Omental fat pad (tissue), 3 donors: ENCODE measurements at regions not wholly inside any gene's neighbourhood (a gene's known extent, or its start where the extent isn't known, plus 50 kb on each side); places are given as distances from the start of the nearest gene placed in this dataset.

Source experiments
- ATAC-seq: fragments of 150-250 bp; one replicate; pipeline ENCODE4 v1.9.1; 2016; ENCODE audit warnings: mild to moderate bottlenecking, moderate library complexity; ENCODE audit not compliant: low FRiP score
- DNase-seq: peaks from one replicate; pipeline ENCODE4 v3.0.0-alpha.2; 2019; ENCODE audit warnings: low spot score
- TF ChIP-seq, protein P1 (sequence below), 3 donors: fragments of 450-650 bp; IDR thresholded peaks; one replicate each; pipeline ENCODE4 v1.5.1; 2016 to 2017; ENCODE audit warnings: antibody characterized with exemption in 3 of 3, mild to moderate bottlenecking in 3 of 3, moderate library complexity in 2 of 3

DNA sequence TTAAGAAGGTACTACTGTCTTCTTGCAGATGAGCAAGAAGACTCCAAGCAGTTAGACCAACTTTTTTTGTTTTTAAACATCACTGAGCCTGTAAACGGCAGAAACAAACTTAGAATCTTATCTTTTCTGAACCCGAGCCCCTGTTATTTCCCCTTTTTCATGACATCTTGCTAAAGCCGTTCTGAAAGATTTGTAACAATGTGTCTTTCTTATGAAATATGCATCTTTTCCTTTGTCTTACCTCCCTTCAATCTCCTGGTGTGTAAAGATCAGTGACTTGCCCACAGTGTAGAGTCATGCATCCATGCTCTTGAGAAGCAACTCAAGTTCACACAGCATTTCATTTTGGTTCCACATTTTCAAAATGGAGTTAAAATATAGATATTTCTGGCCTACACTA is 288.8 kb upstream of the CELF4 start:
- ATAC-seq (no peak), DNase-seq (no peak)
- TF ChIP-seq, protein P1, sequence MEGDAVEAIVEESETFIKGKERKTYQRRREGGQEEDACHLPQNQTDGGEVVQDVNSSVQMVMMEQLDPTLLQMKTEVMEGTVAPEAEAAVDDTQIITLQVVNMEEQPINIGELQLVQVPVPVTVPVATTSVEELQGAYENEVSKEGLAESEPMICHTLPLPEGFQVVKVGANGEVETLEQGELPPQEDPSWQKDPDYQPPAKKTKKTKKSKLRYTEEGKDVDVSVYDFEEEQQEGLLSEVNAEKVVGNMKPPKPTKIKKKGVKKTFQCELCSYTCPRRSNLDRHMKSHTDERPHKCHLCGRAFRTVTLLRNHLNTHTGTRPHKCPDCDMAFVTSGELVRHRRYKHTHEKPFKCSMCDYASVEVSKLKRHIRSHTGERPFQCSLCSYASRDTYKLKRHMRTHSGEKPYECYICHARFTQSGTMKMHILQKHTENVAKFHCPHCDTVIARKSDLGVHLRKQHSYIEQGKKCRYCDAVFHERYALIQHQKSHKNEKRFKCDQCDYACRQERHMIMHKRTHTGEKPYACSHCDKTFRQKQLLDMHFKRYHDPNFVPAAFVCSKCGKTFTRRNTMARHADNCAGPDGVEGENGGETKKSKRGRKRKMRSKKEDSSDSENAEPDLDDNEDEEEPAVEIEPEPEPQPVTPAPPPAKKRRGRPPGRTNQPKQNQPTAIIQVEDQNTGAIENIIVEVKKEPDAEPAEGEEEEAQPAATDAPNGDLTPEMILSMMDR (IDR thresholded peaks at IDR 0.05) = no peak

DNA sequence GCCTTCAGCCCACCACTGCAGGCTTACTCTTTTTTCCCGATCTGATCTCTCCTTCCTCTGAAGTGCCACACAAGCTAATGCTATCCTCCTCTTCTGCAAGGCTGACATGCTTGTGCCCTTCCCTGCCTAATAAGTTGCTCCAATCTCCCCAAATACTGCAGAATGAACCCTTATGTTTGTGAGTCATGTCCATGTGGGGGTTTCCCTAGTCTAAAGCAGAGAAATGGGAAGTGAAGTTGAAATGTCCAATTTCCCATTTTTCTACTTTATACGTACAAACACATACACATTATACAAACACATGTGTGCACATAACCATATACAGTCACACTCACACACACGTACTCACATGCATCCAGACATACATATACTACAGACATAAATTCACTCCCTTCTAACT is 288.1 kb upstream of the CELF4 start:
- TF ChIP-seq, protein P1 (IDR thresholded peaks at IDR 0.05) = no peak
- ATAC-seq = no peak
- no peak for DNase-seq

DNA sequence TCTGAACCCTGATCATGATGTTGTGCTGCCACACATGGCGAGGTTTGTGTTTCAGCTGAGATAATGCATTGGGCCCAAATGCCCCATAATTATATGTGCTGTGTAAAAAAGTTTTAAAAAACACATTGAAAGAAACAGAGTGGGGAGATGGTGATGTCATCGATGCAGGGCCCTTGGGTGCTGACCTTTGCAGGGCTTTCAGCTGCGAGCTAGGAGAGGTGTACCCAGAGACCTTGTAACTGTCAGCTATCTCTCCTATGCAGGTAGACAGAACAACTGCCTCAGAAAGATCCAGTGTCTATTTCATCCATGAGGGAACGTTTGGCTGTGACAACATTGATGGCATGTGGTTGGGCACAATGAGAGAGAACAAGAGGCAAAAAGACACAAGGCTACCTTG is 286.9 kb upstream of the CELF4 start:
- ATAC-seq = no peak
- TF ChIP-seq, protein P1 (IDR thresholded peaks at IDR 0.05) = no peak
- DNase-seq = no peak

DNA sequence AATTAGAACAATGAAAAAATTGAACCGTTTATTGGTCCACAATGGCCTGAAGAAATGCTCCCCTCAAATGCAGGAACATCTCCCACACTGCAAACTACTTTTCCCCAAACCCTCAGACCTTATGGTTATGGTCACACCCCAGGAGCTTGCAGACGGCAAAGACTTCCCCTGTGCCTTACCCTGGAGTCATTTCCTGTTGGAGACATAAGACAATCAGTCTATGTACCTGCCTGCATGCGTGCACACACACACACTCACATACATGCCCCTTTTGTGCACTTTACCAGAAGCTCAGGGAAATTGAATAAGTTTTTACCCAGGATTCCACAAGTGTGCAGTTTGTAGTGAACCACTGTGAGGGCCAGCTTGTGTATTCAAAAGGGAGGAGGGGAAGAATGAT is 281.9 kb upstream of the CELF4 start:
- TF ChIP-seq, protein P1 (IDR thresholded peaks at IDR 0.05) = no peak
- DNase-seq (no peak), ATAC-seq (no peak)

DNA sequence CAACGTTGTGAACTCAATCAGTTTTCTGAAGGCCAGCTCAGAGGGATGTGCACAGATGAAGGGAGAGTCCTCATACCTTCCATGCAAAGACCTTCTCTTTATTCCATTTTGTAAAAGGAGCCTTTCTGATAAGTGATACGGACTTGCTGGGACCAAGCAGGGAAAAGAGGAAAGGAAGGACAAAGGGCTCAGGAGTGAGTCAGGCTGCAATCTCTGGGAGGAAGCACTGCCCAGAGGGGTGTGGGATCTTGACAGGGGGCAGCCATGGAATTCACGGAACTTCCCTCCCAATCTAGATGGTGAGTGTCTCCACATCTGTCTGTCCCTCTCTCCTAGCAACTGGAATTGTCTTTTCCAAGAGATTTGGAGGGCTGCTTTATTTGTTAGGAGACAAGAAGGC is 281.4 kb upstream of the CELF4 start:
- no peak for ATAC-seq
- TF ChIP-seq, protein P1 (IDR thresholded peaks at IDR 0.05) = no peak
- DNase-seq = no peak

DNA sequence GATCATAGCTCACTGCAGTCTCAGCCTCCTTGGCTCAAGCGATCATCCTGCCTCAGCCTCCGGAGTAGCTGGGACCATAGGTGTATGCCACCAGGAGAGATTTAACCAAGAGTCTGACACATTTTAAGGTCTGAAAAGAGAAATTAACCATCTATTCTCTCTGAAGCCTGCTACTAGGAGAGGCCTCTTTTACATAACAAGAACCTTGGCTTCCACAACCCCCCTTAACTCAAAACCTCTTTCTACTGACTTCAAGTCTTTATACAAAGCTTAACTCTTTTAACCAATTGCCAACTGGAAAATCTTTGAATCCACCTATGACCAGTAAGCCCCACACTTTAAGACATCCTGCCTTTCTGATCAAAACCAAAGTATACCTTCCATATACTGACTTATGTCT is 279.9 kb upstream of the CELF4 start:
- ATAC-seq (no peak), DNase-seq (no peak)
- TF ChIP-seq, protein P1 (IDR thresholded peaks at IDR 0.05) = no peak

DNA sequence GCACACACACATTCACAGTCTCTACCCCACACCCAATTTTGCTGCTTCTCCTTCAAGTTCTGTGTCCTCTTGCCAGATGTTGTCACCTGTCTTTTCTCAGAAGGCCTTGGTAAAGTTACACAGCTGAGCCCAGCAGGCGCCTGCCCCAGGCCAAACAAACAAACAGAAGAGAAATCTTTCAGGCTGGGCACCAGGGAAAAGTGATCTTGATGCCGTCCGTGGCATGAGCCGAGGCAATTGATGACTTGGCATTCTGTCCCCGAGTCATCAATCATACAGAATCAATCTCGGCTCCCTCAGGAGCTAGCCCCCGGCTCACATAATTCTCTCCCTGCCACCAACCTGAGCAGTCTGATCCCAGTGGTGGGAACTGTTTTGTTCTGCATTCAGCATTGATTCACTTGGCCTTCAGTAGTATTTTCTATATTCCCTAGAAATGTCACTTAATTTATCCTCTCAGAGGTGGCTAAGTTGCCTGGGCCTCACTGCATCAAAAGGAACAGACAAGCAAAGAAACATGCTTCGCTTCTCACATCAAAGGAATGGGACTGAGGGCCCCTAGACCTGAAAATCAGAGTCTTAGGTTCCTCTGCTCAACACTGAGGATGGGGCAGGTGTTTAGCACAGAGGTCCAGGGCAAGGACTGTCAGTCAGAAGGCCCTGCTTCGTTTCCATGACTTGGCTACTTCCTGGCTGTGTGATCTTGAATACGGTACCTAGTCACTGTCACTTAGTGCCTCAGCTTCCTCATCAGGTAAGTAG is 278.8 kb upstream of the CELF4 start:
- TF ChIP-seq, protein P1 (IDR thresholded peaks at IDR 0.05) = no peak
- DNase-seq = no peak
- ATAC-seq = no peak
